ENCODE measurements at regions not wholly inside any gene's neighbourhood (a gene's known extent, or its start where the extent isn't known, plus 50 kb on each side); places are given as distances from the start of the nearest gene placed in this dataset.
"Not testable (repeated sequence)": the region's sequence is repeated elsewhere in the genome, so short reads cannot be mapped to it uniquely, and the experiment has no call there.

- not testable (repeated sequence) for TF ChIP-seq EZH2phosphoT487 (IDR thresholded peaks at IDR 0.05; ENCODE audit: insufficient read depth, low read depth); EZH2 (IDR thresholded peaks at IDR 0.05; ENCODE audit: insufficient read depth, poor library complexity, severe bottlenecking)
Measured at GRCh38 chr2:84103816-84104527, 355.1 kb downstream of the SUCLG1 start.

All from GM23248 (cell line).